Naive thymus-derived CD4-positive, alpha-beta T cell (primary cell): ENCODE measurements at regions not wholly inside any gene's neighbourhood (a gene's known extent, or its start where the extent isn't known, plus 50 kb on each side); places are given as distances from the start of the nearest gene placed in this dataset.

Experiments
- ATAC-seq: fragments of 150-1000 bp; cut with Tn5 transposase; 2 replicates; pipeline ENCODE4 v1.10.0; 2021; ENCODE audit warnings: mild to moderate bottlenecking, moderate library complexity
- CTCF ChIA-PET: fragments of 350-600 bp; sonication (Branson Sonifier 250); formaldehyde crosslinking; loops from one replicate; lab custom pipeline; 2021; ENCODE audit warnings: antibody characterized with exemption; lab: Charles Lee
- POLR2A ChIA-PET: fragments of 350-600 bp; sonication (Branson Sonifier 250); formaldehyde crosslinking; loops from one replicate; lab custom pipeline; 2021; ENCODE audit warnings: antibody characterized with exemption, inconsistent platforms; lab: Charles Lee
- DNase-seq, 9 donors: peaks; one replicate each; pipeline versions ENCODE4 v3.0.0 to v3.0.0-alpha.2; 2020 to 2022; ENCODE audit warnings: mixed read lengths in 1 of 9
- H3K27ac ChIP-seq: one replicate; pipeline ENCODE4 v1.7.0; 2013; ENCODE audit warnings: mild to moderate bottlenecking, low read depth, low read length, moderate library complexity
- H3K27me3 ChIP-seq, 2 donors: one replicate each; pipeline ENCODE4 v1.7.0; 2013; ENCODE audit warnings: low read length in 2 of 2, mild to moderate bottlenecking in 2 of 2, moderate library complexity in 2 of 2; ENCODE audit not compliant: control insufficient read depth in 2 of 2, insufficient read depth in 2 of 2
- H3K36me3 ChIP-seq, 3 experiments: 1 replicate in 2 of 3; 2 replicates in 1 of 3; pipeline ENCODE4 v1.7.0; 2013; ENCODE audit warnings: low read length in 3 of 3, mild to moderate bottlenecking in 3 of 3, moderate library complexity in 1 of 3; ENCODE audit not compliant: insufficient read depth in 3 of 3, control insufficient read depth in 2 of 3
- H3K4me1 ChIP-seq, 2 donors: one replicate each; pipeline ENCODE4 v1.7.0; 2013; ENCODE audit warnings: low read length in 2 of 2, mild to moderate bottlenecking in 2 of 2, moderate library complexity in 1 of 2; ENCODE audit not compliant: control insufficient read depth in 2 of 2, insufficient read depth in 2 of 2
- H3K4me3 ChIP-seq: 2 replicates; pipeline ENCODE4 v1.7.0; 2013; ENCODE audit warnings: mild to moderate bottlenecking, low read length
- H3K9me3 ChIP-seq, 3 experiments: 1 replicate in 2 of 3; 2 replicates in 1 of 3; pipeline ENCODE4 v1.7.0; 2013; ENCODE audit warnings: low read length in 3 of 3; ENCODE audit not compliant: control insufficient read depth in 2 of 3
- H3K27ac Mint-ChIP-seq, 9 donors: one replicate each; pipeline ENCODE4 v1.8.0; 2020 to 2022; ENCODE audit warnings: mixed read lengths in 9 of 9, mild to moderate bottlenecking in 8 of 9, moderate library complexity in 5 of 9, inconsistent platforms in 2 of 9
- H3K27me3 Mint-ChIP-seq, 5 donors: one replicate each; pipeline ENCODE4 v1.8.0; 2021 to 2022; ENCODE audit warnings: mixed read lengths in 5 of 5, mild to moderate bottlenecking in 1 of 5
- H3K36me3 Mint-ChIP-seq, 5 donors: one replicate each; pipeline ENCODE4 v1.8.0; 2020 to 2022; ENCODE audit warnings: mixed read lengths in 5 of 5, mild to moderate bottlenecking in 3 of 5, inconsistent platforms in 1 of 5
- H3K4me1 Mint-ChIP-seq, 7 donors: one replicate each; pipeline ENCODE4 v1.8.0; 2020 to 2022; ENCODE audit warnings: mixed read lengths in 7 of 7, mild to moderate bottlenecking in 3 of 7, inconsistent platforms in 1 of 7
- H3K4me3 Mint-ChIP-seq, 10 donors: one replicate each; pipeline ENCODE4 v1.8.0; 2020 to 2022; ENCODE audit warnings: mild to moderate bottlenecking in 10 of 10, mixed read lengths in 10 of 10, moderate library complexity in 6 of 10, inconsistent platforms in 2 of 10
- H3K9me3 Mint-ChIP-seq, 11 donors: one replicate each; pipeline ENCODE4 v1.8.0; 2020 to 2022; ENCODE audit warnings: mixed read lengths in 11 of 11, mild to moderate bottlenecking in 4 of 11, inconsistent platforms in 1 of 11, moderate library complexity in 1 of 11
- intact Hi-C, 2 donors: fragments of 100-400 bp; cut with micrococcal nuclease; formaldehyde crosslinking; loops; one replicate each; pipeline ENCODE4 v1.15.1; 2023

GRCh38 chr1:8107897-8108296 lies 81.8 kb upstream of the ERRFI1 start:
- H3K9me3 ChIP-seq, result no peaks in the 10 kb centered on the region
- H3K36me3 Mint-ChIP-seq, result no peaks in the 10 kb centered on the region
- H3K4me3 Mint-ChIP-seq, result no peak overlapping the region
- H3K36me3 ChIP-seq, result no peaks in the 10 kb centered on the region
- peak overlapping the region in 1 of 9 donors; percentile 25 for H3K27ac Mint-ChIP-seq
- ChIA-PET CTCF (no interaction called here), POLR2A (no interaction called here)
- H3K27ac ChIP-seq, result no peak overlapping the region
- peaks cover 0 to 15% (median 0%) of the 10 kb centered on the region in 5 donors for H3K27me3 Mint-ChIP-seq
- H3K4me3 ChIP-seq, result no peak overlapping the region
- DNase-seq, result no peak
- H3K27me3 ChIP-seq, result no peaks in the 10 kb centered on the region
- H3K9me3 Mint-ChIP-seq, result peaks cover 0 to 6% (median 0%) of the 10 kb centered on the region in 11 donors
- ATAC-seq, result no peak
- peaks cover 0 to 3% (median 1%) of the 10 kb centered on the region in 7 donors for H3K4me1 Mint-ChIP-seq
- peaks cover 0 to 3% of the 10 kb centered on the region in 2 donors for H3K4me1 ChIP-seq
- intact Hi-C loops, result no loop called here

- Mint-ChIP-seq H3K36me3 (no peaks in the 10 kb centered on the region), H3K4me1 (peaks cover 0 to 1% (median 0%) of the 10 kb centered on the region in 7 donors), H3K4me3 (no peak overlapping the region), H3K27ac (peak overlapping the region in 1 of 9 donors; percentile 46), H3K27me3 (peaks cover 0 to 16% (median 0%) of the 10 kb centered on the region in 5 donors), H3K9me3 (peaks cover 0 to 6% (median 0%) of the 10 kb centered on the region in 11 donors)
- Histone ChIP-seq H3K36me3 (no peaks in the 10 kb centered on the region), H3K4me1 (no peaks in the 10 kb centered on the region), H3K27ac (no peak overlapping the region), H3K4me3 (no peak overlapping the region), H3K9me3 (no peaks in the 10 kb centered on the region), H3K27me3 (no peaks in the 10 kb centered on the region)
- DNase-seq, result no peak
- CTCF ChIA-PET, result no interaction called here
- intact Hi-C loops, result no loop called here
- POLR2A ChIA-PET, result no interaction called here
- ATAC-seq, result peak; percentile 45
Measured at GRCh38 chr1:8104278-8105236, 78.4 kb upstream of the ERRFI1 start.

- H3K27me3 ChIP-seq, result no peaks in the 10 kb centered on the region
- Mint-ChIP-seq H3K27me3 (peaks cover 0 to 10% (median 3%) of the 10 kb centered on the region in 5 donors), H3K9me3 (no peaks in the 10 kb centered on the region), H3K4me3 (no peak overlapping the region), H3K27ac (no peak overlapping the region), H3K36me3 (no peaks in the 10 kb centered on the region), H3K4me1 (peaks cover 0 to 24% (median 6%) of the 10 kb centered on the region in 7 donors)
- no peak for ATAC-seq
- H3K9me3 ChIP-seq, result no peaks in the 10 kb centered on the region
- CTCF ChIA-PET, result no interaction called here
- POLR2A ChIA-PET, result interaction anchor here (0.7 kb wide), 1 partner anchor 72 kb away, joined by 4 read pairs; no protein-coding TSS in a partner anchor
- intact Hi-C loops, result loop anchor here in 1 of 2 donors (2.0 kb wide), 1 partner anchor 55 kb away; no protein-coding TSS in a partner anchor
- H3K36me3 ChIP-seq, result no peaks in the 10 kb centered on the region
- DNase-seq, result no peak
- H3K27ac ChIP-seq, result no peak overlapping the region
- H3K4me3 ChIP-seq, result no peak overlapping the region
- H3K4me1 ChIP-seq, result no peaks in the 10 kb centered on the region
Measured at GRCh38 chr1:8097908-8098307, 71.8 kb upstream of the ERRFI1 start.

- peaks cover 0 to 4% (median 0%) of the 10 kb centered on the region in 5 donors for H3K36me3 Mint-ChIP-seq
- Histone ChIP-seq H3K36me3 (no peaks in the 10 kb centered on the region), H3K27me3 (no peaks in the 10 kb centered on the region), H3K27ac (no peak overlapping the region), H3K4me1 (no peaks in the 10 kb centered on the region), H3K4me3 (no peak overlapping the region), H3K9me3 (no peaks in the 10 kb centered on the region)
- ATAC-seq (peak; percentile 69), DNase-seq (no peak)
- H3K4me3 Mint-ChIP-seq, result peak overlapping the region in 1 of 10 donors; percentile 53
- ChIA-PET POLR2A (no interaction called here), CTCF (no interaction called here)
- peak overlapping the region in 1 of 9 donors; percentile 84 for H3K27ac Mint-ChIP-seq
- intact Hi-C loops, result loop anchor here in 1 of 2 donors (2.0 kb wide), 1 partner anchor 56 kb away; no protein-coding TSS in a partner anchor
- peaks cover 0 to 5% (median 4%) of the 10 kb centered on the region in 5 donors for H3K27me3 Mint-ChIP-seq
- H3K9me3 Mint-ChIP-seq, result no peaks in the 10 kb centered on the region
- H3K4me1 Mint-ChIP-seq, result peaks cover 0 to 24% (median 6%) of the 10 kb centered on the region in 7 donors
Measured at GRCh38 chr1:8097077-8097799, 71.1 kb upstream of the ERRFI1 start.

- Mint-ChIP-seq H3K27ac (peak overlapping the region in 1 of 9 donors; percentile 84), H3K27me3 (peaks cover 0 to 4% (median 2%) of the 10 kb centered on the region in 5 donors)
- H3K4me3 ChIP-seq, result no peak overlapping the region
Measured at GRCh38 chr1:8096105-8097011, 70.2 kb upstream of the ERRFI1 start.

GRCh38 chr1:8095584-8095983 lies 69.5 kb upstream of the ERRFI1 start:
- Mint-ChIP-seq H3K4me1 (peaks cover 0 to 24% (median 6%) of the 10 kb centered on the region in 7 donors), H3K27me3 (peaks cover 0 to 9% (median 6%) of the 10 kb centered on the region in 5 donors), H3K9me3 (no peaks in the 10 kb centered on the region), H3K27ac (no peak overlapping the region), H3K4me3 (no peak overlapping the region), H3K36me3 (peaks cover 0 to 5% (median 0%) of the 10 kb centered on the region in 5 donors)
- no peak for DNase-seq
- ATAC-seq, result no peak
- Histone ChIP-seq H3K4me3 (no peak overlapping the region), H3K4me1 (no peaks in the 10 kb centered on the region), H3K9me3 (no peaks in the 10 kb centered on the region), H3K36me3 (no peaks in the 10 kb centered on the region), H3K27me3 (no peaks in the 10 kb centered on the region), H3K27ac (no peak overlapping the region)
- ChIA-PET POLR2A (no interaction called here), CTCF (no interaction called here)
- intact Hi-C loops, result no loop called here

More at GRCh38 chr1:8096105-8097011, 70.2 kb upstream of the ERRFI1 start:
- no peaks in the 10 kb centered on the region for H3K36me3 ChIP-seq
- peaks cover 0 to 24% (median 6%) of the 10 kb centered on the region in 7 donors for H3K4me1 Mint-ChIP-seq
- H3K9me3 Mint-ChIP-seq, result no peaks in the 10 kb centered on the region
- peak overlapping the region in 1 of 10 donors; percentile 53 for H3K4me3 Mint-ChIP-seq
- no peaks in the 10 kb centered on the region for H3K9me3 ChIP-seq
- no peaks in the 10 kb centered on the region for H3K4me1 ChIP-seq
- no peak for DNase-seq
- H3K27ac ChIP-seq, result no peak overlapping the region
- ATAC-seq, result no peak
- POLR2A ChIA-PET, result no interaction called here
- H3K27me3 ChIP-seq, result no peaks in the 10 kb centered on the region
- intact Hi-C loops, result loop anchor here in 1 of 2 donors (2.0 kb wide), 1 partner anchor 56 kb away; no protein-coding TSS in a partner anchor
- peaks cover 0 to 4% (median 0%) of the 10 kb centered on the region in 5 donors for H3K36me3 Mint-ChIP-seq
- CTCF ChIA-PET, result no interaction called here
